ENCODE measurements at regions not wholly inside any gene's neighbourhood (a gene's known extent, or its start where the extent isn't known, plus 50 kb on each side); places are given as distances from the start of the nearest gene placed in this dataset.
"Not testable (repeated sequence)": the region's sequence is repeated elsewhere in the genome, so short reads cannot be mapped to it uniquely, and the experiment has no call there.

DNA sequence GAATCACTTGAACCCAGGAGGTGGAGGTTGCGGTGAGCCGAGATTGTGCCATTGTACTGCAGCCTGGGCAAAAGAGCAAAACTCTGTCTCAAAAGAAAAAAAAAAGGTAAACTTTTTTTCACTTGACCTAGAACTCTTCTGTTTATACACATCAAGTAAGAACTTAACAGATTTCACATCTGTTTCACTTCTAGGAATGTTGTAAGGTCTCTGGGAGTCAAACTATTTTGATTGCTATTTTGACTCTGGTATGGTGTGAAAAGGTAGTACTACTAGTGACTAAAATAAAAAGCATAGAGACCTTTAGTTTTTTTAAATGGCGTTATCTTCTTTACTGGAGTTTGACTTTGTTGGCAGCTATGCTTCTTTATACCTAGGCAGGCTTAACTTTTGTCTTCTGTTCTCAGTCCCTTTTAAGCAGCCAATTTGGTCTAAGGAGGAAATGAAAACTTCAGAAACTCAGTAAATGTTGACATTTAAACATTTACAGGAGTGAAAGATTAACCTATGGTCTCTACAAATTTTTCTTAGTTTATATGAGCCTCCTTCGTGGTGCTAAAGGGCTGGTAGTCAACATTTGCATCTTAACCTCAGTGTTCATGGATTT, 84.7 kb downstream of the METTL2B start:
- not testable (repeated sequence) for DNase-seq

DNA sequence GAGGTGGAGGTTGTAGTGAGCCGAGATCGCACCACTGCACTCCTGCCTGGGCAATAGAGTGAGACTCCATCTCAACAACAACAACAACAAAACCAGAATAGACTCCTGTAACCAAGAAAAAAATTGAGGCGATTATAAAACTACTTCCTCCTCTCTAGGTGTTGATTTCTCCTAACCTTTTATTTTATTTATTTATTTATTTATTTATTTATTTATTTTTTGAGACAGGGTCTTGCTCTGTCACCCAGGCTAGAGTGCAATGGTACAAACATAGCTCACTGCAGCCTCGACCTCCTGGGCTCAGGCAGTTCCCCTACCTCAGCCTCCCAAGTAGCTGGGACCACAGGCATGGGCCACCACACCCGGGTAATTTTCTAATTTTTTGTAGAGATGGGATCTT, 86.2 kb downstream of the METTL2B start:
- not testable (repeated sequence) for DNase-seq

DNA sequence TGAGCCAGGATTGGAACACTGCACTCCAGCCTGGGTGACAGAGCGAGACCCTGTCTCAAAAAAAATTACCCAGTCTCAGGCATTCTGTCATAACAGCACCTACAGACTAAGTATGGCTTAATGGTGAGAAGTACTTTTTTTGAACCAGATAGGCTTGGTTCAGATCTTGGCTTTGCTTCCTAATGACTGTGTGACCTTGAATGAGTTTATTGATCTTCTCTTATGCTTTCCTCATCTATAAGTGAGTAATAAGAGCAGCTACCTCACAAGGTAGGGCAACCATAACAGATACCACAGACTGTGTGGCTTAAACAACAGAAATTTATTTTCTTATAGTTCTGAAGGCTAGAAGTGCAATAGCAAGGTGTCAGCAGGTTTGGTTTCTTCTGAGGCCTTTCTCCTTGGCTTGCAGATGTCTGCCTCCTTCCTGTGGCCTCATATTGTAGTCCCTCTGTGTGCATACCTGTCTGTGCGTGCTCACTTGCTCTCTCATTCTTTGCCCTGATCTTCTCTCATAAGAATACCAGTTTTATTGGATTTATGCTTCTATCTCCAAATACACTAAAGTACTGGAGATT, 87.7 kb downstream of the METTL2B start:
- not testable (repeated sequence) for DNase-seq

DNA sequence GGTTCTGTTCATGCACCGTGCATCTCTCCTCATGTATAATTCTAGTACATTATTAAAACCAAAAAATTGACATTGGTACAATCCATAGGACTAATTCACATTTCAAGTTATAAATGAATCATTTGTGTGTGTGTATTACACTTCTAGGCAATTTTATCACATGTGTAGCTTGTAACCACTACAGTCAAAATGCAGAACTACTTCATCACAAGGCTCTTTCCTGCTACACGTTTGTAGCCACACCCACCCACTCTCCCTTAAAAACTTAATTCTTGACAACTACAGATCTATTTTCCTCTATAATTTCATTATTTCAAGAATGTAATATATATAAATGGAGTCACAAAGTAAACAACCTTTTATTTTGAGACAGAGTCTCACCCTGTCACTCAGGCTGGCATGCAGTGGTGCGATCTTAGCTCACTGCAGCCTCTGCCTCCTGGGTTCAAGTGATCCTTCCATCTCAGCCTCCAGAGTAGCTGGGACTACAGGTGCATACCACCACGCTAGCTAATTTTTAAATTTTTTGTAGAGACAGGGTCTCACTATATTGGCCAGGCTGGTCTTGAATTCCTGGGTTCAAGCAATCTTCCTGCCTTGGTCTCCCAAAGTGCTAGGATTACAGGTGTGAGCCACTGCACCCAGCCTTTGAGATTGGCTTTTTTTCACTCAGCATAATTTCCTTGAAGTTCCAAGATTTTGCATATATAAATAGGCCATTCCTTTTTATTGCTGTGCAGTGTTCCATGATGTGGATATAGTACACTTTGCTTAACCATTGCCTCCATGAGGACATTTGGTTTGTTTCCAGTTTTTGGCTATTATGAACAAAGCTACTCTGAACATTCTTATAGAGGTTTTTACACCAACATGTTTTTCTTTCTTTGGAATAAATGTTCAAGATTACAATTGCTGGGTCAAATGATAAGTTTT, 88.7 kb downstream of the METTL2B start:
- DNase-seq = not testable (repeated sequence)

DNA sequence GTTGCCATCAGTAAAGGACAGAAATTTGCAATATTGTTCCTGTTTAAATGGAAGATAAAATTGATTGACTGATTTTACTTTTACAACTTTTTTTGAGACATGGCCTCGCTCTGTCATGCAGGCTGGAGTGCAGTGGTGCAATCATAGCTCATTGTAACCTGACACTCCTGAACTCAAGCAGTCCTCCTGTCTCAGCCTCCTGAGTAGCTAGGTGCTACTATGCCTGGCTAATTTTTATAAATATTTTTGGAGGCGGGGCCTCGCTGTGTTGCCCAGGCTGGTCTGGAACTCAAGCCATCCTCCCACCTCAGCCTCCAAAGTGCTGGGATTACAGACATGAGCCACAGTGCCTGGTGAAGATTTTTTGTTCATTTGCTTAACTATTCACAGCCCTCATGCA, 96.8 kb upstream of the GARIN1A start:
- not testable (repeated sequence) for DNase-seq

DNA sequence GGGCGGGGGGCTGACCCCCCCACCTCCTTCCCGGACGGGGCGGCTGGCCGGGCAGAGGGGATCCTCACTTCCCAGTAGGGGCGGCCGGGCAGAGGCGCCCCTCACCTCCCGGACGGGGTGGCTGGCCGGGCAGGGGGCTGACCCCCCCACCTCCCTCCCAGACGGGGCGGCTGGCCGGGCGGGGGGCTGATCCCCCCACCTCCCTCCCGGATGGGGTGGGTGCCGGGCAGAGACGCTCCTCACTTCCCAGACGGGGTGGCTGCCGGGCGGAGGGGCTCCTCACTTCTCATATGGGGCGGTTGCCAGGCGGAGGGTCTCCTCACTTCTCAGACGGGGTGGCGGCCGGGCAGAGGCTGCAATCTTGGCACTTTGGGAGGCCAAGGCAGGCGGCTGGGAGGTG, 95.1 kb upstream of the GARIN1A start:
- not testable (repeated sequence) for DNase-seq

DNA sequence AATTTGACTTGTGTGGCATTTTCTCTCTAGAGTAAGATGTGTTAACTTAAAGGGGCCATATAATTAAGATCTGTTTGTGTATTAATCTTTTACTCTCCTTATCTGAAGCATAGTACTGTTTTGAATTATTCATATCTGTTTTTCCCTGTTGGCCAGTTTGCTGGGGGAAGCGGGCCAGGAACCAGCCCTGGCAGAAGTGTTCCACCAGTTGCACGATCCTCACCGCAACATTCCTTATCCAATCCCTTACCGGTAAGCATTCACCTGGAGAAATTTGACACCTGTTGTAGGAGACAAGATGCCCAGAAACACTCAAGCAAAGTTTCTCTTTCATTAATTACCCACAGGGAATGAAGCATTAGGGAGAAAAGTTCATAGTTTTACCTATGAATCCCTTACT, 92.2 kb upstream of the GARIN1A start:
- DNase-seq = not testable (repeated sequence)

DNA sequence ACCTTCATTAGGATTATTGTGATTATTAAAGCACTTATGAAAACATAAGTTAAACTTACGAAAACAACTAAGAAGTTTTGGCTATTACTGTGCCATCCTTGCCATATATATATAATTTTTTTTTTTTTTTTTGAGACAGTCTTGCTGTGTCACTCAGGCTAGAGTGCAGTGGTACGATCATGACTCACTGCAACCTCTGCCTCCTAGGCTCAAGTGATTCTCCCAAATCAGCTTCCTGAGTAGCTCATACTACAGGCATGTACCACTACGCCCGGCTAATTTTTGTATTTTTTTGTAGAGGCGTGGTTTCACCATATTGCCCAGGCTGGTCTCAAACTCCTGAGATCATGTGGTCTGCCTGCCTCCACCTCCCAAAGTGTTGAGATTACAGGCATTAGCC, 91.0 kb upstream of the GARIN1A start:
- not testable (repeated sequence) for DNase-seq

DNA sequence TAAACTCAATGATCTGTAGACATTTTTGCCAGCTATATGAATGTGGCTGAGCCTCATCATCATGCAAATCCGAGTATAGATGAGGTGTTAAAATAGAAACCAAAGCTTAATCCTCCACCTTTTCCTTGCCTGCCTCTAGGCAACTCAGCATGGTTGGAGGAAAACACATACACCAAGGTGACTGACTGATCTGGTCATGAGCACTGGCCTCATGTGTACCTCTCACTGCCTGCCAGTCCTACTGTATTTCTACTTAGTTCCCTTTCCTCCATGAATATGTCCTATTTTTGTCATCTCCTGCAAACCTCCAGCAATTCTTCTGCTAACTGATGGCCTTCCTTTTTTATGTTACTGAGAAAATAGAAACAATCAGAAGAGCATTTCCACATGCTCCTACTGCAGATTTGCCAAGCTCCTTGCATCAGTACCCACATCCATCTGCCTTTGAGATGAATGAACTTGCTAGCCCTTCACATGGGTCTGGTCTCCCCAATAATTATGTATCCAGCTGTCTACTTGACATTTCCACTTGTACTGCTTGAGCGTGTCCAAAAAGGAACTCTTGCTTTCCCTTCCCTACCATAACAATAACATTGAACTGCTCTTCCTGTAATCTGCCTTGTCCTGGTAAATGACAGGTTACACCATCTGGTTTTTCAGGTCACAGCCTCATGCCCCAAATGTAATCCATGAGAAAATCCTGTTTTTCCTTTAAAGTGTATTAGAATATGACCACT, 90.1 kb upstream of the GARIN1A start:
- DNase-seq = not testable (repeated sequence)

DNA sequence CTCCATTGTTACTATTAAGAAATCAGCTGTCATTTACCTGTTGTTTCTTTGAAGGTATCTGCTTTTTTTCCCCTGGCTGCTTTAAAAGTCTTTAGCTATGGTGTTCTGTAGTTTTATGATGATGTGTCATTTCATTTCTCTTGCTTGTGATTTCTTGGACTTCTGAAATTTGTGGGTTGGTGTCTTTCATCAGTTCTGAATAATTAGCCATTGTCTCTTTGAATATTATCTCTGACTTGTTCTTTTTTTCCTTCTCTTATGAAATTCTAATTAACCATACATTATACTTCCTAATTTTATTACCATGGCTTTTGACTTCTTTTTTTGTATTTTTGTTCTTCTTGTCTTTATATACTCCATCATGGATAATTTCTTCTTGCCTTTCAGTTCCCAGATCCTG, 85.4 kb upstream of the GARIN1A start:
- not testable (repeated sequence) for DNase-seq

DNA sequence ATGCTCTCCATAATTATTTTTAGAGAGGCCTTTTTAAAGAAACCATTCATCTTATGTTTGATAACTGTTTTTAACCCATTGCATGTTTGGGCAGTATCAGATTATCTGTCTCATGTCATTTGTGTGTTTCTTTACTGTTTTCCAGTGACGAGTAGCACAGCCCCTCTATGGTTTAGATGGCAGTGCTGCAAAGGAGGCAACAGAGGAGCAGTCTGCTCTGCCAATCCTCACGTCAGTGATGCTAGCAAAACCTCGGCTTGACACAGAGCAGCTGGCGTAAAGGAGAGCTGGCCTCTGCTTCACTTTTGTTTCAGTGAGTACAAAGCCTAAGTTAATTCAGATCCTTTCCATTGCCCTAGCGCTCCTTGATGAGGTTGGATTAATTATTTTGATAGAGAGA, 80.4 kb upstream of the GARIN1A start:
- no peak for DNase-seq

DNA sequence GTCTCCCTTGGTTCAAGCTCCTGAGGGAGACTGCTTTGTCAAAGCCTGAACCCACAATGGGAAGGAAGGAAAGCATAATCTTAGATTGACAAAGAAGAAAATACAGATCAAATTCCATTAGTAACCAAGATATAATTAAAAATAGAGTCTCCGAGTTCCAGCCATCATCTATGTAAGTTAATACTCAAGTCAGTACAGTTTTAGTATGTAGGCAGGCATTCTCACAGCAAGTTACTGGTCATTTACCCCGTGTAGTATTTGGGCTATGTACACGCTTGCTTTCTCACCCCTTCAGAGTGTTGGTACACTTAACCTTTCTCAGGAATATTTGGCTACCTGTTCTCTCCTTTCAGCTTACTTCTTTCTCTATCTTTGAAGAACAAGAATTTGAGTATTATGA, 79.9 kb upstream of the GARIN1A start:
- DNase-seq = not testable (repeated sequence)

DNA sequence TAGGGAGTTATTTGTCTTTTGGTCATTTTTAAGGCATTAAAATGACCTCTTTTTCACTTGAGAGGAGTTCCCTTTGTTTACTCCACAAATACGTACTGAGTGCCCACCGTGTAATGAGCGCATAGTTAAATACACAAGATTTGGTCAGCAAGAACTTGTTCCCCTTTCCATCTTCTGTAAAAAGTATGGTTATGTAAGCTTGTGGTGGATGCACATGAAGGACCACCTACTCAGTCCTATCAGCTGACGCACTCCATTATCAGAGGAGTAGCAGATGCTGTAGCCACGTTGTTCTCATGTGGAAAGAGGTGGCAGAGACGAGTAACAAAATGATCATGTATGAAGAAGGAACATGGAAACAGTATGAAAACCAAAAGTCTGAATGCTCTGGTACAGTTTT, 78.0 kb upstream of the GARIN1A start:
- not testable (repeated sequence) for DNase-seq

DNA sequence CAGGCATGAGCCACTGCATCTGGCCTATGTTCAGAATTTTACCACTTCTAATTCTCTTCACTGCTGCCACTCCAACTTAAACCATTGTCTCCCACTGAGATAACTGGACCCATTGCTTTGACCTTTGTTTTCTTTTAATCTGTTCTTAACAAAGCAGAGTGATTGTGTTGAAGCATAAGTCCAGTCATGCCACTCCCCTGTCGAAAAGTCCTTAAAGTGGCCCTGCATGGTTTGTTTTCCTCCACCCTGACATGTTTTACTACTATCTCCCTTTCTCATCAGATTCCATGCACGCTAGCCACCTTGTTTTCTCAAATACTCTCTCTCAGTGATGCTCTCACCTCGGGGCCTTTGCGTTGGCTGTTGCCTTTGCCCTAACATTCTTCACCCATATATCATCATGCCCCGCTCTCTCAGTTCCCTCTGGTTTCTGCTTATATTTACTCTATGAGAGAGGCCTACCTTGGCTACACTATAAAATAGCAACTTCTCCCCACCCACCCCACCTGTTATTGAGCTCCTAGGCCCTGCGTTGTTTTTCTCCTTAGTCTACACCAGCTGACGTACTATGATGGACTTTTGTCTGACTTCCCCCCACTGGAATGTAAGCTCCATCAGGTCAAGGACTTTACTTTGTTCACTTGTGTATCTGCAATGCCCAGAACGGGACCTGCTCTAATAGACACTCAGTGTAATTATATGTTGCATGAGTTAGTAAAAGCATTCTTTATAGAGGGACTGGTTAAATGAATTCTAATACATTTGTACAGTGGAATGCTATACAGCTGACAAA, 75.6 kb upstream of the GARIN1A start:
- DNase-seq = not testable (repeated sequence)

DNA sequence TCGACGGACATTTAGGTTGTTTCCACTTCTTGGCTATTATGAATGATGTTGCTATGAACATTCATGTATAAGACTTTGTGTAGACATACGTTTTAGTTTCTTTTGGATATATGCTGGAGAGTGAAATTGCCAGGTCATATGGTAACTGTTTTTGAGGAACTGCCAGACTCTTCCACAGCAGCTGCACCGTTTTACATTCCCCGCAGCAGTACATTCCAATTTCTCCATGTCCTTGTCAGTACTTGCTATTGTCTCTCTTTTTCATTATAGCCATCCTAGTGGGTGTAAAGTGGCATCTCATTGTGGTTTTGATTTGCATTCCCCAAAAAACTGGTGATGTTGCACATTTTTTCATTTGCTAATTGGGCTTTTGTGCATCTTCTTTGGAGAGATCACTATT, 73.1 kb upstream of the GARIN1A start:
- DNase-seq = not testable (repeated sequence)

DNA sequence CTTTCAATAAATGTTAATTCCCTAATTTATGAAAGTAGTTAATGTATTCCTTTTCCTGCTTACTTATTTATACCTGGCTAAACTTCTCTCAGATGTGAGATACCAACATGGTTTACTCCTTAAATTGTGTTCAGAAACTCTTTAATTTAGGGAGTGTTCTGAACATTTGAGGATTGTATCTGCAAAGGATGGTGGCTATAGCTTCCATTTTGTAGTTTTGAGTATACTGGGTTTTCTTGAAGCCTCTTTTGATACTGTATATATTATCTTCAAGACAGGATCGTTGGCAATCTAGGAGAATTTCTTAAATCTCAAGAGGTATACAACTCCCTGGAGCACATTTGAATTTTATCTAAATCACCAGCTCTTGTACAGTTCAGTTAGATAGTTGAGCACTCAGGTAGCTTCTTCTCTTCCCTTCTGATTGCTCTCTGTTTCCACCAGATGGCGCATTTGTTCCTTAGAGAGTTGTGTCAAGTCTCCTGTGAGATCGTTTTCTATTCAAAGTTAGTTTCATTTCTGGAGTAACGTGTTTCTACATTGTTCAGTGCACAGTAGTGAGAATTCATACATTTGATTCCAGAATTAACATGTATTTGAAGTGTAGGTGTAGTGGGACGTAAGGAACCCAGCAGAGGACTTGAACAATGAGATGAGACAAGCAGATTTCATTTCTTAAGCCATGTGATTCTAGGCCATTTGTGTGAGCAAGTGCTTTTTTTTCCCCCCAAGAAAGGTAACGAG, 63.2 kb upstream of the GARIN1A start:
- peak; percentile 50 for DNase-seq

DNA sequence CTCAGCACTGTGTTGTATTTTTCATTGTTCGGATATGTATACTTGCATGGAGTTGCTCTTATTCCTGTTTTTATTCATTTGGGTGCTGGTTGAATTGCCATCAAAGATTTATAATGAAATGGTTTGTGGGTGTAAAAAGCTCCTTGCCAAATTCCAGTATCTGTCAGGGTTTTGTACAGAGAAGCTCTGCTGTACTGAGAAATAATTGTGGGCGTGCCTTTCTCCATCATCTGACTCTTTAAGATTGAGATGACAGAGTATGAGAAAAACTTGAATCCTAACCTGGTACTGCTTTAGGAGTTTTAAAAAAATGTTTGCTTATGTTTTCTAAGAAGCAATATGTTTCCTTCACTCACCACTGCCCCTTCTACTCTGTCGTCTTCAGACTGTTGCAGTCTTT, 58.7 kb upstream of the GARIN1A start:
- not testable (repeated sequence) for DNase-seq

DNA sequence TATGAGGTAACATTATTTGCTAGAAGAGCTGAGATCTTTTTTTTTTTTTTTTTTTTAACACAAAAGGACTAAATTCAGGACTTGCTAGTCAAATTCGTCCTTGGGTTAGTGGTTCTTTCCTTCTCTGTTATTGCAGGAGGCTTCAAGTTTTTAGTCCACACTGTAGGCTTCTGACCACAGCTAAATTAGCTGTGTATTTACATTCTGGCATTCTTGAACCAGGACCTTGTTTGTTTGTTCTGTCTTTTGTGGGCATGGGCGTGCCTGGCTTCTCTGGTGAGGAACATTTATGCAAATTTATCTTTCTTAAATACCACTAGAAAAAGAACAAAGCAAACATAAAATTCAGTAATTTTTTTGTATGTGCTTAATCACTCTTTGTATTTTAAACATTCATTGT, 57.3 kb upstream of the GARIN1A start:
- not testable (repeated sequence) for DNase-seq

DNA sequence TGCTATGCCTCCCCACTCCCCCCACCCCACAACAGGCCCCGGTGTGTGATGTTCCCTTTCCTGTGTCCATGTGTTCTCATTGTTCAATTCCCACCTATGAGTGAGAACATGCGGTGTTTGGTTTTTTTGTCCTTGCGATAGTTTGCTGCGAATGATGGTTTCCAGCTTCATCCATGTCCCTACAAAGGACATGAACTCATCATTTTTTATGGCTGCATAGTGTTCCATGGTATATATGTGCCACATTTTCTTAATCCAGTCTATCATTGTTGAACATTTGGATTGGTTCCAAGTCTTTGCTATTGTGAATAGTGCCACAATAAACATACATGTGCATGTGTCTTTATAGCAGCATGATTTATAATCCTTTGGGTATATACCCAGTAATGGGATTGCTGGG, 55.3 kb upstream of the GARIN1A start:
- not testable (repeated sequence) for DNase-seq

Measured in kidney glomerular epithelial cell (primary cell).